WTC11 (cell line): ENCODE measurements at regions not wholly inside any gene's neighbourhood (a gene's known extent, or its start where the extent isn't known, plus 50 kb on each side); places are given as distances from the start of the nearest gene placed in this dataset.

Experiments used
- ELF4 ChIP-seq: sonication (generic); formaldehyde crosslinking; IDR thresholded peaks from 2 replicates; pipeline ENCODE4 v1.8.1; 2022; ENCODE audit warnings: low read depth, mild to moderate bottlenecking, moderate library complexity, missing genetic modification reagents
- ETV6 ChIP-seq: sonication (generic); formaldehyde crosslinking; IDR thresholded peaks from 2 replicates; pipeline ENCODE4 v1.8.1; 2022; ENCODE audit warnings: mild to moderate bottlenecking, missing genetic modification reagents
- KAT7 ChIP-seq: sonication (generic); formaldehyde crosslinking; IDR thresholded peaks from 2 replicates; pipeline ENCODE4 v1.8.1; 2023; ENCODE audit warnings: missing genetic modification reagents, mild to moderate bottlenecking, borderline replicate concordance
- SMAD4 ChIP-seq: sonication (generic); formaldehyde crosslinking; IDR thresholded peaks from 2 replicates; pipeline ENCODE4 v1.8.0; 2022; ENCODE audit warnings: mild to moderate bottlenecking, missing genetic modification reagents
- TP53 ChIP-seq: sonication (generic); formaldehyde crosslinking; IDR thresholded peaks from 2 replicates; pipeline ENCODE4 v1.8.1; 2023; ENCODE audit warnings: mild to moderate bottlenecking, missing genetic modification reagents
- ZNF121 ChIP-seq: sonication (generic); formaldehyde crosslinking; IDR thresholded peaks from 2 replicates; pipeline ENCODE4 v1.8.0; 2023; ENCODE audit warnings: missing genetic modification reagents
- ZNF219 ChIP-seq: sonication (generic); formaldehyde crosslinking; IDR thresholded peaks from 2 replicates; pipeline ENCODE4 v1.8.0; 2023; ENCODE audit warnings: missing genetic modification reagents, mild to moderate bottlenecking, borderline replicate concordance
- ZNF263 ChIP-seq: sonication (generic); formaldehyde crosslinking; IDR thresholded peaks from 2 replicates; pipeline ENCODE4 v1.8.1; 2022; ENCODE audit warnings: low read depth, mild to moderate bottlenecking, moderate library complexity, missing genetic modification reagents
- TF ChIP-seq, protein P1 (sequence below): sonication (generic); formaldehyde crosslinking; IDR thresholded peaks from 2 replicates; pipeline ENCODE4 v1.8.1; 2023; ENCODE audit warnings: mild to moderate bottlenecking, missing genetic modification reagents, moderate library complexity
- TF ChIP-seq, protein P2 (sequence below): fragments of 200-600 bp; IDR thresholded peaks from 2 replicates; pipeline ENCODE4 v1.8.0; 2022; ENCODE audit warnings: antibody characterized with exemption
- TF ChIP-seq, protein P3 (sequence below): sonication (generic); formaldehyde crosslinking; IDR thresholded peaks from 2 replicates; pipeline ENCODE4 v1.8.1; 2022; ENCODE audit warnings: mild to moderate bottlenecking, missing genetic modification reagents, moderate library complexity, borderline replicate concordance
- TF ChIP-seq, protein P4 (sequence below): sonication (generic); formaldehyde crosslinking; conservative IDR thresholded peaks from 2 replicates; pipeline ENCODE4 v1.8.1; 2023; ENCODE audit warnings: mild to moderate bottlenecking, low read depth, missing genetic modification reagents, moderate library complexity
- TF ChIP-seq, protein P5 (sequence below): fragments of 250-450 bp; sonication (Bioruptor Pico); IDR thresholded peaks from 2 replicates; pipeline ENCODE4 v1.8.0; 2021; ENCODE audit warnings: mild to moderate bottlenecking
- TF ChIP-seq, protein P6 (sequence below): sonication (generic); formaldehyde crosslinking; IDR thresholded peaks from 2 replicates; pipeline ENCODE4 v1.8.0; 2022; ENCODE audit warnings: mild to moderate bottlenecking, missing genetic modification reagents

- no peak for TF ChIP-seq ZNF263 (CRISPR knock-in tag)
- TF ChIP-seq, protein P1, sequence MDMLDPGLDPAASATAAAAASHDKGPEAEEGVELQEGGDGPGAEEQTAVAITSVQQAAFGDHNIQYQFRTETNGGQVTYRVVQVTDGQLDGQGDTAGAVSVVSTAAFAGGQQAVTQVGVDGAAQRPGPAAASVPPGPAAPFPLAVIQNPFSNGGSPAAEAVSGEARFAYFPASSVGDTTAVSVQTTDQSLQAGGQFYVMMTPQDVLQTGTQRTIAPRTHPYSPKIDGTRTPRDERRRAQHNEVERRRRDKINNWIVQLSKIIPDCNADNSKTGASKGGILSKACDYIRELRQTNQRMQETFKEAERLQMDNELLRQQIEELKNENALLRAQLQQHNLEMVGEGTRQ = no peak
- no peak for TF ChIP-seq ZNF219 (CRISPR knock-in tag)
- TF ChIP-seq TP53 = no peak
- no peak for TF ChIP-seq SMAD4
- TF ChIP-seq, protein P2, sequence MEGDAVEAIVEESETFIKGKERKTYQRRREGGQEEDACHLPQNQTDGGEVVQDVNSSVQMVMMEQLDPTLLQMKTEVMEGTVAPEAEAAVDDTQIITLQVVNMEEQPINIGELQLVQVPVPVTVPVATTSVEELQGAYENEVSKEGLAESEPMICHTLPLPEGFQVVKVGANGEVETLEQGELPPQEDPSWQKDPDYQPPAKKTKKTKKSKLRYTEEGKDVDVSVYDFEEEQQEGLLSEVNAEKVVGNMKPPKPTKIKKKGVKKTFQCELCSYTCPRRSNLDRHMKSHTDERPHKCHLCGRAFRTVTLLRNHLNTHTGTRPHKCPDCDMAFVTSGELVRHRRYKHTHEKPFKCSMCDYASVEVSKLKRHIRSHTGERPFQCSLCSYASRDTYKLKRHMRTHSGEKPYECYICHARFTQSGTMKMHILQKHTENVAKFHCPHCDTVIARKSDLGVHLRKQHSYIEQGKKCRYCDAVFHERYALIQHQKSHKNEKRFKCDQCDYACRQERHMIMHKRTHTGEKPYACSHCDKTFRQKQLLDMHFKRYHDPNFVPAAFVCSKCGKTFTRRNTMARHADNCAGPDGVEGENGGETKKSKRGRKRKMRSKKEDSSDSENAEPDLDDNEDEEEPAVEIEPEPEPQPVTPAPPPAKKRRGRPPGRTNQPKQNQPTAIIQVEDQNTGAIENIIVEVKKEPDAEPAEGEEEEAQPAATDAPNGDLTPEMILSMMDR = no peak
- TF ChIP-seq, protein P3, sequence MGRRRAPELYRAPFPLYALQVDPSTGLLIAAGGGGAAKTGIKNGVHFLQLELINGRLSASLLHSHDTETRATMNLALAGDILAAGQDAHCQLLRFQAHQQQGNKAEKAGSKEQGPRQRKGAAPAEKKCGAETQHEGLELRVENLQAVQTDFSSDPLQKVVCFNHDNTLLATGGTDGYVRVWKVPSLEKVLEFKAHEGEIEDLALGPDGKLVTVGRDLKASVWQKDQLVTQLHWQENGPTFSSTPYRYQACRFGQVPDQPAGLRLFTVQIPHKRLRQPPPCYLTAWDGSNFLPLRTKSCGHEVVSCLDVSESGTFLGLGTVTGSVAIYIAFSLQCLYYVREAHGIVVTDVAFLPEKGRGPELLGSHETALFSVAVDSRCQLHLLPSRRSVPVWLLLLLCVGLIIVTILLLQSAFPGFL (CRISPR knock-in tag) = no peak
- no peak for TF ChIP-seq ELF4
- TF ChIP-seq ETV6 = no peak
- no peak for TF ChIP-seq KAT7 (CRISPR knock-in tag)
- TF ChIP-seq, protein P4, sequence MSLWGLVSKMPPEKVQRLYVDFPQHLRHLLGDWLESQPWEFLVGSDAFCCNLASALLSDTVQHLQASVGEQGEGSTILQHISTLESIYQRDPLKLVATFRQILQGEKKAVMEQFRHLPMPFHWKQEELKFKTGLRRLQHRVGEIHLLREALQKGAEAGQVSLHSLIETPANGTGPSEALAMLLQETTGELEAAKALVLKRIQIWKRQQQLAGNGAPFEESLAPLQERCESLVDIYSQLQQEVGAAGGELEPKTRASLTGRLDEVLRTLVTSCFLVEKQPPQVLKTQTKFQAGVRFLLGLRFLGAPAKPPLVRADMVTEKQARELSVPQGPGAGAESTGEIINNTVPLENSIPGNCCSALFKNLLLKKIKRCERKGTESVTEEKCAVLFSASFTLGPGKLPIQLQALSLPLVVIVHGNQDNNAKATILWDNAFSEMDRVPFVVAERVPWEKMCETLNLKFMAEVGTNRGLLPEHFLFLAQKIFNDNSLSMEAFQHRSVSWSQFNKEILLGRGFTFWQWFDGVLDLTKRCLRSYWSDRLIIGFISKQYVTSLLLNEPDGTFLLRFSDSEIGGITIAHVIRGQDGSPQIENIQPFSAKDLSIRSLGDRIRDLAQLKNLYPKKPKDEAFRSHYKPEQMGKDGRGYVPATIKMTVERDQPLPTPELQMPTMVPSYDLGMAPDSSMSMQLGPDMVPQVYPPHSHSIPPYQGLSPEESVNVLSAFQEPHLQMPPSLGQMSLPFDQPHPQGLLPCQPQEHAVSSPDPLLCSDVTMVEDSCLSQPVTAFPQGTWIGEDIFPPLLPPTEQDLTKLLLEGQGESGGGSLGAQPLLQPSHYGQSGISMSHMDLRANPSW (CRISPR knock-in tag) = no peak
- no peak for TF ChIP-seq ZNF121 (CRISPR knock-in tag)
- TF ChIP-seq, protein P5, sequence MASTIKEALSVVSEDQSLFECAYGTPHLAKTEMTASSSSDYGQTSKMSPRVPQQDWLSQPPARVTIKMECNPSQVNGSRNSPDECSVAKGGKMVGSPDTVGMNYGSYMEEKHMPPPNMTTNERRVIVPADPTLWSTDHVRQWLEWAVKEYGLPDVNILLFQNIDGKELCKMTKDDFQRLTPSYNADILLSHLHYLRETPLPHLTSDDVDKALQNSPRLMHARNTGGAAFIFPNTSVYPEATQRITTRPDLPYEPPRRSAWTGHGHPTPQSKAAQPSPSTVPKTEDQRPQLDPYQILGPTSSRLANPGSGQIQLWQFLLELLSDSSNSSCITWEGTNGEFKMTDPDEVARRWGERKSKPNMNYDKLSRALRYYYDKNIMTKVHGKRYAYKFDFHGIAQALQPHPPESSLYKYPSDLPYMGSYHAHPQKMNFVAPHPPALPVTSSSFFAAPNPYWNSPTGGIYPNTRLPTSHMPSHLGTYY (CRISPR knock-in tag) = no peak
- TF ChIP-seq, protein P6, sequence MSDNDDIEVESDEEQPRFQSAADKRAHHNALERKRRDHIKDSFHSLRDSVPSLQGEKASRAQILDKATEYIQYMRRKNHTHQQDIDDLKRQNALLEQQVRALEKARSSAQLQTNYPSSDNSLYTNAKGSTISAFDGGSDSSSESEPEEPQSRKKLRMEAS = no peak
Observed at GRCh38 chr7:25289518-25289917, 61.2 kb upstream of the NPVF start.
